ENCODE measurements at regions not wholly inside any gene's neighbourhood (a gene's known extent, or its start where the extent isn't known, plus 50 kb on each side); places are given as distances from the start of the nearest gene placed in this dataset.

DNA sequence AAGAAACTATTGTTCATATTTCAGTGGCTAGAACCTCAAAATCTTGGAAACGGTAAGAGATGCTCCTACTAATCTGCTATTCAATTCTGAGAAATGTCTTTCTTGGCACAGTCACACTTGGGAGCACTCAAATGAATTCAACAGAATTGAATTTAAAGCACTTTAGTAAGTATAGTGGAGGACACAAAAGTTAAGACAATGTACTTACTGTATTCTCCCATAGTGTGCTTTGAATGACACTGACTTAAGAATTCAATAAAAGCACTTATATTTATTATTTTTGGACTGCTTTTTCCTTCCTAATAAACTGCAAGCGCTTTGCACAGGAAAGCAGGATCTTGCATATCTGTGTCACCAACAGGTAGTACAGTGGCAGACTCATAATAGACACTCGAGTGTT lies 156.1 kb upstream of the RIMS1 start:
- peak; percentile 72 for TF ChIP-seq ISL1 (CRISPR knock-in tag; IDR thresholded peaks at IDR 0.05)
- no peak for TF ChIP-seq OSR1 (CRISPR knock-in tag; IDR thresholded peaks at IDR 0.05)
- ATAC-seq = no peak

- ATAC-seq = no peak
- TF ChIP-seq, protein P1, sequence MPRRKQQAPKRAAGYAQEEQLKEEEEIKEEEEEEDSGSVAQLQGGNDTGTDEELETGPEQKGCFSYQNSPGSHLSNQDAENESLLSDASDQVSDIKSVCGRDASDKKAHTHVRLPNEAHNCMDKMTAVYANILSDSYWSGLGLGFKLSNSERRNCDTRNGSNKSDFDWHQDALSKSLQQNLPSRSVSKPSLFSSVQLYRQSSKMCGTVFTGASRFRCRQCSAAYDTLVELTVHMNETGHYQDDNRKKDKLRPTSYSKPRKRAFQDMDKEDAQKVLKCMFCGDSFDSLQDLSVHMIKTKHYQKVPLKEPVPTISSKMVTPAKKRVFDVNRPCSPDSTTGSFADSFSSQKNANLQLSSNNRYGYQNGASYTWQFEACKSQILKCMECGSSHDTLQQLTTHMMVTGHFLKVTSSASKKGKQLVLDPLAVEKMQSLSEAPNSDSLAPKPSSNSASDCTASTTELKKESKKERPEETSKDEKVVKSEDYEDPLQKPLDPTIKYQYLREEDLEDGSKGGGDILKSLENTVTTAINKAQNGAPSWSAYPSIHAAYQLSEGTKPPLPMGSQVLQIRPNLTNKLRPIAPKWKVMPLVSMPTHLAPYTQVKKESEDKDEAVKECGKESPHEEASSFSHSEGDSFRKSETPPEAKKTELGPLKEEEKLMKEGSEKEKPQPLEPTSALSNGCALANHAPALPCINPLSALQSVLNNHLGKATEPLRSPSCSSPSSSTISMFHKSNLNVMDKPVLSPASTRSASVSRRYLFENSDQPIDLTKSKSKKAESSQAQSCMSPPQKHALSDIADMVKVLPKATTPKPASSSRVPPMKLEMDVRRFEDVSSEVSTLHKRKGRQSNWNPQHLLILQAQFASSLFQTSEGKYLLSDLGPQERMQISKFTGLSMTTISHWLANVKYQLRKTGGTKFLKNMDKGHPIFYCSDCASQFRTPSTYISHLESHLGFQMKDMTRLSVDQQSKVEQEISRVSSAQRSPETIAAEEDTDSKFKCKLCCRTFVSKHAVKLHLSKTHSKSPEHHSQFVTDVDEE (CRISPR knock-in tag; IDR thresholded peaks at IDR 0.05) = no peak
- no peak for TF ChIP-seq SNAI2 (CRISPR knock-in tag; IDR thresholded peaks at IDR 0.05)
Observed at GRCh38 chr6:71733970-71734899, 152.1 kb upstream of the RIMS1 start.

- no peak for TF ChIP-seq TOX (CRISPR knock-in tag; IDR thresholded peaks at IDR 0.05; ENCODE audit: borderline replicate concordance)
- TF ChIP-seq ZFP3 (CRISPR knock-in tag; IDR thresholded peaks at IDR 0.05) = no peak
- TF ChIP-seq ZNF565 (CRISPR knock-in tag; conservative IDR thresholded peaks at IDR 0.05; ENCODE audit: low read depth) = no peak
- no peak for TF ChIP-seq SNAI2 (CRISPR knock-in tag; IDR thresholded peaks at IDR 0.05)
- TF ChIP-seq, protein P1 (CRISPR knock-in tag; IDR thresholded peaks at IDR 0.05) = no peak
- no peak for TF ChIP-seq ISL1 (CRISPR knock-in tag; IDR thresholded peaks at IDR 0.05)
- no peak for TF ChIP-seq CSRNP3 (CRISPR knock-in tag; IDR thresholded peaks at IDR 0.05)
- no peak for ATAC-seq
Observed at GRCh38 chr6:71737953-71738352, 148.4 kb upstream of the RIMS1 start.

- no peak for TF ChIP-seq ZNF565 (CRISPR knock-in tag; conservative IDR thresholded peaks at IDR 0.05; ENCODE audit: low read depth)
- no peak for TF ChIP-seq OSR1 (CRISPR knock-in tag; IDR thresholded peaks at IDR 0.05)
- TF ChIP-seq TCF4 (CRISPR knock-in tag; IDR thresholded peaks at IDR 0.05; ENCODE audit: borderline replicate concordance) = no peak
- TF ChIP-seq, protein P2, sequence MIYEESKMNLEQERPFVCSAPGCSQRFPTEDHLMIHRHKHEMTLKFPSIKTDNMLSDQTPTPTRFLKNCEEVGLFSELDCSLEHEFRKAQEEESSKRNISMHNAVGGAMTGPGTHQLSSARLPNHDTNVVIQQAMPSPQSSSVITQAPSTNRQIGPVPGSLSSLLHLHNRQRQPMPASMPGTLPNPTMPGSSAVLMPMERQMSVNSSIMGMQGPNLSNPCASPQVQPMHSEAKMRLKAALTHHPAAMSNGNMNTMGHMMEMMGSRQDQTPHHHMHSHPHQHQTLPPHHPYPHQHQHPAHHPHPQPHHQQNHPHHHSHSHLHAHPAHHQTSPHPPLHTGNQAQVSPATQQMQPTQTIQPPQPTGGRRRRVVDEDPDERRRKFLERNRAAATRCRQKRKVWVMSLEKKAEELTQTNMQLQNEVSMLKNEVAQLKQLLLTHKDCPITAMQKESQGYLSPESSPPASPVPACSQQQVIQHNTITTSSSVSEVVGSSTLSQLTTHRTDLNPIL (CRISPR knock-in tag; IDR thresholded peaks at IDR 0.05; ENCODE audit: low read depth) = no peak
- TF ChIP-seq PPARA (CRISPR knock-in tag; IDR thresholded peaks at IDR 0.05; ENCODE audit: borderline replicate concordance) = no peak
- no peak for TF ChIP-seq ARNTL (CRISPR knock-in tag; IDR thresholded peaks at IDR 0.05; ENCODE audit: borderline replicate concordance, low read depth)
- no peak for TF ChIP-seq CSDC2 (CRISPR knock-in tag; IDR thresholded peaks at IDR 0.05)
- no peak for TF ChIP-seq GLIS3 (CRISPR knock-in tag; IDR thresholded peaks at IDR 0.05)
- TF ChIP-seq ZNF70 (CRISPR knock-in tag; IDR thresholded peaks at IDR 0.05) = no peak
- no peak for TF ChIP-seq PATZ1 (CRISPR knock-in tag; IDR thresholded peaks at IDR 0.05; ENCODE audit: borderline replicate concordance)
- TF ChIP-seq ZFP3 (CRISPR knock-in tag; IDR thresholded peaks at IDR 0.05) = no peak
- TF ChIP-seq SNAI2 (CRISPR knock-in tag; IDR thresholded peaks at IDR 0.05) = no peak
- no peak for TF ChIP-seq ESRRG (CRISPR knock-in tag; IDR thresholded peaks at IDR 0.05)
- no peak for TF ChIP-seq CSRNP3 (CRISPR knock-in tag; IDR thresholded peaks at IDR 0.05)
- no peak for ATAC-seq
Observed at GRCh38 chr6:71745525-71745924, 140.8 kb upstream of the RIMS1 start.

Measured in SK-N-SH treated with all-trans-retinoic acid at 6 μM for 48 hours (cell line).